HG02885 (cell line): ENCODE measurements at regions not wholly inside any gene's neighbourhood (a gene's known extent, or its start where the extent isn't known, plus 50 kb on each side); places are given as distances from the start of the nearest gene placed in this dataset.
"Not testable (repeated sequence)": the region's sequence is repeated elsewhere in the genome, so short reads cannot be mapped to it uniquely, and the experiment has no call there.

Source experiments
- ATAC-seq: cut with Tn5 transposase; IDR thresholded peaks from one replicate; pipeline ENCODE4 v1.9.1; 2021; ENCODE audit warnings: mild to moderate bottlenecking; ENCODE audit not compliant: unreplicated experiment, poor library complexity

DNA sequence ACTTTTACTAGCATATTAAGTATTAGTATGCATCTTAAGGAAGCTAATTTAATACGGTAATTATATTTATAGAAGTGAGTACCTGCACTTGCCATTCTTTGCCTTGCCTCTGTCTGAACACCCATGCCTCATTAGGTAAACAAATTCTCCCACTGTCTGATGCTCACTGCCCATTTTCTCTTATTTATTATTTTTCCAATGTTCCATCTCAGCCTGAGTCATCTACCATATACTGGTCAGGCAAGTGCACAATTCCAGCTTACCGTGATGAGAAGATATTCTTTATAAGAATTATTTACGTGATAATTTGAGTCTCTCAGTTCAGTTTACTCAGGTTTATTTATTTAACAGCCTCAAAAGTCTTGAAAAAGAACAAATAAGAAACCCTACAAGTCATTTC lies 619.2 kb upstream of the EYS start:
- no peak for ATAC-seq

GRCh38 chr6:66321017-66321416 lies 614.0 kb upstream of the EYS start:
- ATAC-seq, result no peak

DNA sequence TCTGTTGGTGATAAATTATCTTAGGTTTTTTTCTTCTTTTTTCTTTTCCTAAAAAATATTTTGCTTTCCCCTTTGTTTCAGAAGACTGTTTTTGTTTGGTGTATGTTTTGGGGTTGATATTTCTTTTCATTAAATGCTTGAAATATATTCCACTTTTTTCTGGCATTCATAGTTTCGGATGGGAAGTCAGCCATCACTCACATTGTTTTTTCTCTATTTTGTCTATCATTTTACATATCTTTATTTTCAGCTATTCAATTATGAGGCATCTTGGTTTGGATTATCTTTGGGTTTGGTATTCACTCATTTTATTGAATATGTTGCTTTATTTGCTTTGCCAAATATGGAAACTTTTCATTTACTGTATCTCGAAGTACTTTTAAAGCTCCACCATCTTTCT lies 600.5 kb upstream of the EYS start:
- no peak for ATAC-seq

DNA sequence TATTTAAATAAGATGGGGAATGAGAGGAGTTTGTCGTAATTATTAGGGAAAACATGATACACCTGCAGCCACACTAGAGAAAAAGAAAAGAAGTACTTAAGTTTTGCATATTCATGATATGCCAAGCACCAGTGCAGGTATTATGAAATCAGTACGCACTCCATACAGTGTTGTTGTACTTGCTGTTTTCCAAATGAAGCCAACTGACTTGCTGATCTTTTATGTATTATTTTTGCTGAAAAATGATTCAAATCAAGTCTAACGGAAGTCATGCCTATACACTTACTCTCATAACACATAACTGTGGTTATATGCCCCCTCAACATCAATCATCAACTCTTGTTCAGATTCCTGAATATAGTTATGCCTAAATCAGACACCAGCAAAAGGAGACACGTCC lies 584.9 kb upstream of the EYS start:
- ATAC-seq, result no peak

- no peak for ATAC-seq
Observed at GRCh38 chr6:66289889-66290288, 582.9 kb upstream of the EYS start.

DNA sequence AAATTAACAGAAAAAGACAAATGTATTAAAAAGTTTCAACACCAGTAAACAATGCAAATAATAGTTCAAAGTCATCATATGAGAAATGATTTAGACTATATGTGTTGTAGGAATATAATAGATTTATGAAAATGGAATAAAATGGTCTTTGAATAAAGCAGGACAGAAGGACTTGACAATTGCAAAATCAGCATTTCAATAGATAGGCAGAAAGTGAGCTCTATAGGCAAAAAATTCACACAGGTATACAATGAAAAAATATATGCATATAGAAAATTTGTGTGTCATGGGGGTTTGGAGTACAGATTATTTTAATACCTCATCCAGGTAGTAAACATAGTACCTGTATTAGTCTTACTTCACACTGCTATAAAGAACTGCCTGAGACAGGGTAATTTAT lies 571.1 kb upstream of the EYS start:
- no peak for ATAC-seq

DNA sequence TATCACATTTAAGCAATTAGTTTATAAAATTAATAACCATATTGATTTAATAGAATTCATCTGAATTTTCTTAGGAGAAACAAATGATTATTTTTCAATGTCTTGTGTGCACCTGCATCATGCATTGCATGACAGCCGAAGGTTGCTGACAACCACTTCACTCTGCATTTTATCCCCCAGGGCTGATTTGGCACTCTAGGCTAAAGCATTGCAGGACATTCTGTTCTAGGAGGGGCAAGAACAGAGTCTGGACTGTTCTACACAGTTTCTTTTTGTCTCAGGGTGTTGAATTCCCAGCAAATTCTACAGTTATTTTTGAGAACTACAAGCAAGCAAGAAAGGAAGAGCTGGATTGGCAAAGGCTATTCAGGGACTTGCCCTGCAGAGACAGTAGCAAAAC lies 570.4 kb upstream of the EYS start:
- no peak for ATAC-seq

DNA sequence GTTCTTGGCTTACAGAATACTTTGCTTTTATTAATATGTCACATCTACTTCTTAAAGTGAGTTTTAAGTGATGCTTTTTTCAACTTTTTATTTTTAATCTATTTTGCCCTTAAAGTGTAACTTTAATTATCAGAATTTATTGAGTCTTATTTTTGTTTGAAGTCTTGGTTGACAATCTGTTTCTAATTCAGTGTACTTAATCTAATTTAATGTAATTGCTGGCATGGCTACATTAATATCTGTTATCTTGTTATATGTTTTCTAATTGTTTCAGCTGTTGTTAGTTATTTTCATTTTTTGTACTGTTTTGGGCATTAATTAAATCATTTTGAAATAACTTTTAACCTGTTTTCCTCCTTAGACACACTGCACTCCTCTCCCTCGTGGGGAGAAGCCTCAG lies 558.7 kb upstream of the EYS start:
- ATAC-seq, result no peak

DNA sequence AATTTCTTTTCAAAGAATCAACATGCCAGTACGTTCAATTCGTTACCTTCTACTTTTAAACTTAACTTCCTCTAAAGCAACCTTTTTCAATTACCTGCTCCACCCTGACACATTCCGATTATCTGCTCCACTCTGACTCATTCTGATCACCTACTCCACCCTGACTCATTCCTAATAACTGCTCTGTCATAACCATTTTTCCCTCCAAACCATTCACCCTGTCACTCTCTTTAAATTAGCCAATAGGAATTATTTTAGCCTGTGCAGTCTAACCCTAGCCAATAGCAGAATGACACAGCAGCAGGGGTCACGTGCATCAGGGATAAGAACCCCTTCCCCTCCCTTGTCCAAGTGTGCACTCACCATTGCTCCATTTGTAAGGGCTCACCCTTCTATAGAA lies 557.4 kb upstream of the EYS start:
- ATAC-seq, result no peak

DNA sequence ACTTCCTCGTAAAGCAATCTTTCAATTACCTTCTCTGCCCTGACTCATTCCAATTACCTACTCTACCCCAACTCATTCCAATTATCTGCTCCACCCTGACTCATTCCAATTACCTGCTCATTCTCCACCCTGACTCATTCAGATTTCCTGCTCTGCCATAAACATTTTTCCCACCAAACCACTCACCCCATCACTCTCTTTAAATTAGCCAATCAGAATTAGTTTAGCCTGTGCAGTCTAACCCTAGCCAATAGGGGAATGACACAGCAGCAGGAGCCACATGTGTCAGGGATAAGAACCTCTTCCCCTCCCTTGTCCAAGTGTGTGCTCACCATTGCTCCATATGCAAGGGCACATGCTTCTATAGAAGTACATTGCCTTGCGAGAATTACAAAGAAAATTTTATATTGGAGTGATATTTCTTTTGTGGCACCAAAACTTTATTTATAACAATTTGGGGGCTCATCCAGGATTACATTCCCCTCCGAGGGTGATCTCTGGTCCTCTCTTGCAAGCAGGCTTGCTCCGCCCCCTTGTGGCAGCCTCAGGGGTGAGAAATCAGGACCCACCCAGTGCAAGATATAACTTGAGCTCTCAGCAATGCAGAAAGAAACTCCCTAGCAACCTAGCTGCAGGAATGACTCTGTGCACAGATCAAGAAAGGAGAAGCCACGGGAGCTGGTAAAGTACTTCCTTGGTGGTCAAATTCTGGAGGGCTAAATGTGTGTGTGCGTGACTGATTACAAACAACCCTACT lies 551.9 kb upstream of the EYS start:
- ATAC-seq, result not testable (repeated sequence)

DNA sequence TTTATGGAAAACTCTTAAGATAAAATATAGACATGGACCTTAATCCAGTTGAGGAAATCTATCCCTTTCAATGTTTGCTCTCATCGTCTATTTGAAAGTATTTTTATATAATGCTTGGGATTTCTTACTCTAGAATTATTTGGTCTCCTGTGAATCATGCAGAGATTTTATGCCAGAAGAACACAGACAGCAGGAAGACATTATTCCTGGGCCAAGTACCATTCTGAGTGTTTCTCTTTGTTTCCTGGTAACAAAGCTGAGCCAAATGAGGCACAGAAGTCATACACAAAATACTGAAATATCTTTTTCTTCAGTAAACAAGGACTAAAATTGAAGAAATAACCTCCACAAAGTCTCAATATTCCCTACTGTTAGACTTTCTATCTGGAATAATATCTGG lies 538.2 kb upstream of the EYS start:
- ATAC-seq, result no peak

GRCh38 chr6:66238851-66239250 lies 531.8 kb upstream of the EYS start:
- ATAC-seq, result no peak

GRCh38 chr6:66232890-66233289 lies 525.9 kb upstream of the EYS start:
- no peak for ATAC-seq

GRCh38 chr6:66230591-66230990 lies 523.6 kb upstream of the EYS start:
- ATAC-seq, result no peak

DNA sequence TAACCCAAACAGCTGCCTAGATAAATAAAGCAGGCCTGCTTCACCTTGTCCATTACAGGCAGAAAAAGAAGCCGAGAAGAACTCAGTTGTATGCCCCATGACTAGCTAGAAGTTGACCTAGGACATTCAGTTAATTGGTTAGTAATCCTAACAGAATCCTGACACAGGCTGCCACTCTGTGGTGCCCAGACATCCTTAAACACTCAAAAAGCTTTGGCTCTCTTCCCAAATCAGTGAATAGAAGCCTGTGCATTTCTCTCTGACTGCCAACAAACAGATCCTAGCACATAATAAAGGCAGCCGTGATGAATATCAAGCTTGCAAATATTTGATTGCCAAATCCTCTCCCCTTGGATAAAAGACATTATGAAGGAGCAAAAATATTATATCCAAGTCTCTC lies 519.1 kb upstream of the EYS start:
- ATAC-seq, result no peak

DNA sequence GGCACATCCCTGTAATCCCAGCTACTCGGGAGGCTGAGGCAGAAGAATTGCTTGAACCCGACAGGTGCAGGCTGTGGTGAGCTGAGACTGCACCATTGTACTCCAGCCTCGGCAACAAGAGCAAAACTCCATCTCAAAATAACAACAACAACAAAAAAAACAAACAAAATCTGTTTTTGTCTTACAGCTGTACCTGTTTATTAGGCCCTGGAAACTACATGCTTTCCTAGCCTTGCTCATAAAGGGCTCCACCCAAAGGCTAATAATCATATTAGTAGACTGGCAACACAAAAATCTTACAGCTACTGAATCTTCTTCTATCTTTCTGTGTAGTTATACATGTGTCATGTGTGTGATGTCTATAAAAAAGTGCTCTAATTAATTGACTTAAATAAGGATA lies 503.9 kb upstream of the EYS start:
- ATAC-seq, result no peak

GRCh38 chr6:66200390-66200789 lies 493.4 kb upstream of the EYS start:
- ATAC-seq, result no peak

- ATAC-seq, result no peak
Observed at GRCh38 chr6:66199171-66199570, 492.1 kb upstream of the EYS start.

DNA sequence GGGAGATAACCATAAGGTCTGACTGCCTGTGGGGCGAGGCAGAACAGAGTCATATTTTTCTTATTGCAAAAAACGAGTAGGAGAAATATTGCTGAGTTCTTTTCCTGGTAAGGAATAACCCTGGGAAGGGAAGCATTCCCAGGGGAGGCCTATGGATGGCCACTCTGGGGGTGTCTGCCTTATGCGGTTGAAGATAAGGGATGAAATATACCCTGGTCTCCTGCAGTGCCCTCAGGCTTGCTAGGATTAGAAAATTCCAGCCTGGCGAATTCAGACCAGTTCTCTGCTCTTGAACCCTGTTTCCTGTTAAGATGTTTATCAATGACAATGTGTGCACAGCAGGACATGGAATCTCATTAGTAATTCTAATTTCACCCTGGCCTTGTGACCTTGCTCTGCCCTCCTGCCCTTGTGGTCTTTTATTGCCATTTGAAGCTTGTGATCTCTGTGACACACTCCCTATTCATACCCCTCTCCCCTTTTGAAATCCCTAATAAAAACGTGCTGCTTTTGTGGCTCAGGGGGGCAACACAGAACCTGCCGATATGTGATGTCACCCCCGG lies 491.1 kb upstream of the EYS start:
- no peak for ATAC-seq

- ATAC-seq, result no peak
Observed at GRCh38 chr6:66190858-66191257, 483.8 kb upstream of the EYS start.

- ATAC-seq, result no peak
Observed at GRCh38 chr6:66189915-66190314, 482.9 kb upstream of the EYS start.

DNA sequence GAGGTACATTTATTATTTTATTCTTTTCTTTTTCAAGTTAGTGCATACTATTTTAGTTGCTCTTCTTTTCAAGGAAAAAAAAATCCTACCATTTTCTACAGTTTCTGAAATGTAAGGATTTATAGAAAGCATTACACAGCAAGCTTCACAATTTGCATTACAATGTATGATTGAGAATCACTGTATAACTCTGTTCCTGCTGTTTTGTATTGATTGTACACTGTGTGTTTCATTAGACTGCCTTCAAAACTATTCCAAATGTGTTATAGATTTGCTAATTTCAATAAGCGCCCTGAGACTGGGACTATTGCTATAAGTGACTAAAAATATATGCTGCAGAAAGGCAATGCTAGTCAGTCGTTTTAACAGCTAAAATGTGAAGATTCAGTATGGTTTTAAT lies 479.7 kb upstream of the EYS start:
- no peak for ATAC-seq
